ENCODE measurements at regions not wholly inside any gene's neighbourhood (a gene's known extent, or its start where the extent isn't known, plus 50 kb on each side); places are given as distances from the start of the nearest gene placed in this dataset.

- TF ChIP-seq, protein P1, sequence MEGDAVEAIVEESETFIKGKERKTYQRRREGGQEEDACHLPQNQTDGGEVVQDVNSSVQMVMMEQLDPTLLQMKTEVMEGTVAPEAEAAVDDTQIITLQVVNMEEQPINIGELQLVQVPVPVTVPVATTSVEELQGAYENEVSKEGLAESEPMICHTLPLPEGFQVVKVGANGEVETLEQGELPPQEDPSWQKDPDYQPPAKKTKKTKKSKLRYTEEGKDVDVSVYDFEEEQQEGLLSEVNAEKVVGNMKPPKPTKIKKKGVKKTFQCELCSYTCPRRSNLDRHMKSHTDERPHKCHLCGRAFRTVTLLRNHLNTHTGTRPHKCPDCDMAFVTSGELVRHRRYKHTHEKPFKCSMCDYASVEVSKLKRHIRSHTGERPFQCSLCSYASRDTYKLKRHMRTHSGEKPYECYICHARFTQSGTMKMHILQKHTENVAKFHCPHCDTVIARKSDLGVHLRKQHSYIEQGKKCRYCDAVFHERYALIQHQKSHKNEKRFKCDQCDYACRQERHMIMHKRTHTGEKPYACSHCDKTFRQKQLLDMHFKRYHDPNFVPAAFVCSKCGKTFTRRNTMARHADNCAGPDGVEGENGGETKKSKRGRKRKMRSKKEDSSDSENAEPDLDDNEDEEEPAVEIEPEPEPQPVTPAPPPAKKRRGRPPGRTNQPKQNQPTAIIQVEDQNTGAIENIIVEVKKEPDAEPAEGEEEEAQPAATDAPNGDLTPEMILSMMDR (IDR thresholded peaks at IDR 0.05) = no peak
- no peak for TF ChIP-seq POLR2A (IDR thresholded peaks at IDR 0.05)
These were observed 58.2 kb upstream of the SLC25A13 start for GRCh38 chr7:96380111-96380512.
